Stimulated activated CD8-positive, alpha-beta memory T cell treated with anti-CD3 and anti-CD28 coated beads, Interleukin-7, amount 100 ng/mL, for 48 hours (primary cell): ENCODE measurements at regions not wholly inside any gene's neighbourhood (a gene's known extent, or its start where the extent isn't known, plus 50 kb on each side); places are given as distances from the start of the nearest gene placed in this dataset.

Experiments used
- DNase-seq, 2 donors: peaks; one replicate each; pipeline ENCODE4 v3.0.0-alpha.2; 2020; ENCODE audit warnings: low read depth in 1 of 2; ENCODE audit errors: extremely low read depth in 1 of 2

- DNase-seq = no peak
Observed at GRCh38 chr20:50339466-50339901, 148.9 kb downstream of the CEBPB start.

- DNase-seq = no peak
Observed at GRCh38 chr20:50340541-50340940, 149.9 kb downstream of the CEBPB start.

GRCh38 chr20:50341050-50341449 is 150.4 kb downstream of the CEBPB start:
- no peak for DNase-seq

- DNase-seq = no peak
Observed at GRCh38 chr20:50341880-50342637, 151.4 kb downstream of the CEBPB start.

- no peak for DNase-seq
Observed at GRCh38 chr20:50342638-50343102, 152.0 kb downstream of the CEBPB start.

GRCh38 chr20:50343125-50343489 is 152.5 kb downstream of the CEBPB start:
- DNase-seq = no peak

GRCh38 chr20:50343490-50344179 is 153.0 kb downstream of the CEBPB start:
- DNase-seq = no peak

GRCh38 chr20:50344232-50345071 is 153.8 kb downstream of the CEBPB start:
- DNase-seq = no peak

GRCh38 chr20:50345712-50346373 is 155.2 kb downstream of the CEBPB start:
- no peak for DNase-seq

- DNase-seq = no peak
Observed at GRCh38 chr20:50346374-50347283, 156.0 kb downstream of the CEBPB start.

- no peak for DNase-seq
Observed at GRCh38 chr20:50347284-50348063, 156.8 kb downstream of the CEBPB start.

- no peak for DNase-seq
Observed at GRCh38 chr20:50348096-50348495, 157.5 kb downstream of the CEBPB start.

- no peak for DNase-seq
Observed at GRCh38 chr20:50350510-50351249, 159.5 kb upstream of the PTPN1 start.

- no peak for DNase-seq
Observed at GRCh38 chr20:50351541-50351940, 158.6 kb upstream of the PTPN1 start.

- DNase-seq = no peak
Observed at GRCh38 chr20:50353289-50353961, 156.8 kb upstream of the PTPN1 start.

- DNase-seq = no peak
Observed at GRCh38 chr20:50354721-50355589, 155.2 kb upstream of the PTPN1 start.
